SK-N-SH (cell line): ENCODE measurements at regions not wholly inside any gene's neighbourhood (a gene's known extent, or its start where the extent isn't known, plus 50 kb on each side); places are given as distances from the start of the nearest gene placed in this dataset.

Experiments
- CTCF ChIA-PET: fragments of 300-600, 350-600 bp; formaldehyde crosslinking; extraction: SDS; loops from one replicate; lab custom pipeline; 2021; lab: Yijun Ruan, JAX
- POLR2A ChIA-PET: fragments of 350-600 bp; sonication (Branson Sonifier 250); formaldehyde crosslinking; extraction: SDS; loops from one replicate; lab custom pipeline; 2020; ENCODE audit warnings: antibody characterized with exemption, inconsistent platforms; lab: Yijun Ruan, JAX
- DNase-seq: peaks from one replicate; pipeline ENCODE4 v3.0.0; 2012
- H2AFZ ChIP-seq: fragments of 200-600 bp; sonication (generic); 2 replicates; pipeline ENCODE4 v1.8.1; 2016; ENCODE audit warnings: antibody characterized with exemption, mild to moderate bottlenecking, low read depth
- H3F3A ChIP-seq: fragments of 200-600 bp; sonication (generic); replicated peaks from 2 replicates; pipeline ENCODE3; 2016; ENCODE audit warnings: antibody characterized with exemption, mild to moderate bottlenecking; ENCODE audit not compliant: insufficient read depth
- H3K27ac ChIP-seq, 2 experiments: fragments of 200-500 bp in 1 of 2; fragments of 200-600 bp in 1 of 2; sonication (Bioruptor generic) in 1 of 2; sonication (generic), shearing (Covaris generic) in 1 of 2; 2 replicates each; pipeline versions ENCODE4 v1.5.1 to v1.6.1; 2014 to 2016; ENCODE audit warnings: low read depth in 2 of 2, inconsistent platforms in 1 of 2, low read length in 1 of 2, mild to moderate bottlenecking in 1 of 2, mixed read lengths in 1 of 2
- H3K27me3 ChIP-seq: fragments of 200-600 bp; sonication (generic), shearing (Covaris generic); 2 replicates; pipeline ENCODE4 v1.6.1; 2016; ENCODE audit warnings: mixed run types; ENCODE audit not compliant: insufficient read depth
- H3K36me3 ChIP-seq, 2 experiments: fragments of 200-500 bp in 1 of 2; fragments of 200-600 bp in 1 of 2; sonication (Bioruptor generic) in 1 of 2; sonication (generic) in 1 of 2; replicated peaks in 1 of 2; 2 replicates each; pipeline versions ENCODE3 to v1.5.1; 2014 to 2016; ENCODE audit warnings: low read length in 1 of 2, mild to moderate bottlenecking in 1 of 2; ENCODE audit not compliant: insufficient read depth in 2 of 2, control insufficient read depth in 1 of 2
- H3K4me1 ChIP-seq, 2 experiments: fragments of 200-500 bp in 1 of 2; fragments of 200-600 bp in 1 of 2; sonication (Bioruptor generic) in 1 of 2; sonication (generic), shearing (Covaris generic) in 1 of 2; 2 replicates each; pipeline versions ENCODE4 v1.5.1 to v1.6.1; 2014 to 2016; ENCODE audit warnings: low read depth in 1 of 2, low read length in 1 of 2, mixed run types in 1 of 2; ENCODE audit not compliant: insufficient read depth in 2 of 2, control insufficient read depth in 1 of 2
- H3K4me2 ChIP-seq: fragments of 200-600 bp; sonication (generic), shearing (Covaris generic); 2 replicates; pipeline ENCODE4 v1.6.1; 2017; ENCODE audit warnings: mixed run types
- H3K4me3 ChIP-seq, 2 experiments: fragments of 200-500 bp in 1 of 2; fragments of 200-600 bp in 1 of 2; sonication (Bioruptor generic) in 1 of 2; sonication (generic), shearing (Covaris generic) in 1 of 2; 2 replicates each; pipeline versions ENCODE4 v1.5.1 to v1.8.1; 2014 to 2016; ENCODE audit warnings: low read depth in 2 of 2, inconsistent platforms in 1 of 2, low read length in 1 of 2, mild to moderate bottlenecking in 1 of 2, mixed read lengths in 1 of 2, moderate library complexity in 1 of 2
- H3K79me2 ChIP-seq: fragments of 200-600 bp; sonication (generic); 2 replicates; pipeline ENCODE4 v1.8.1; 2017; ENCODE audit warnings: mild to moderate bottlenecking; ENCODE audit not compliant: insufficient read depth
- H3K9ac ChIP-seq: fragments of 200-600 bp; sonication (generic); 2 replicates; pipeline ENCODE4 v1.6.1; 2017; ENCODE audit warnings: mixed run types
- H3K9me2 ChIP-seq: fragments of 200-600 bp; sonication (generic); 2 replicates; pipeline ENCODE4 v1.6.1; 2017; ENCODE audit warnings: mixed run types
- H3K9me3 ChIP-seq: fragments of 200-600 bp; sonication (generic); 2 replicates; pipeline ENCODE4 v1.6.1; 2017; ENCODE audit warnings: mixed run types, mild to moderate bottlenecking, moderate library complexity
- H4K20me1 ChIP-seq: fragments of 200-600 bp; sonication (generic); 2 replicates; pipeline ENCODE4 v1.6.1; 2017; ENCODE audit warnings: mild to moderate bottlenecking, mixed run types; ENCODE audit not compliant: insufficient read depth
- CHD2 ChIP-seq: fragments of 150-350 bp; IDR thresholded peaks from 2 replicates; pipeline ENCODE4 v1.6.1; 2018; ENCODE audit warnings: low read length; ENCODE audit not compliant: partially characterized antibody
- ELF1 ChIP-seq: IDR thresholded peaks from 2 replicates; pipeline ENCODE4 v1.4.0; 2012
- EP300 ChIP-seq, 2 experiments: IDR thresholded peaks; 2 replicates each; pipeline versions ENCODE4 v1.4.0 to v1.6.1; 2012; ENCODE audit warnings: borderline replicate concordance in 1 of 2, low read depth in 1 of 2, low read length in 1 of 2
- GABPA ChIP-seq: IDR thresholded peaks from 2 replicates; pipeline ENCODE4 v1.4.0; 2012; ENCODE audit warnings: low read depth, mild to moderate bottlenecking
- GATA2 ChIP-seq: sonication (generic); formaldehyde crosslinking; IDR thresholded peaks from 2 replicates; pipeline ENCODE4 v1.5.0; 2020; ENCODE audit warnings: mild to moderate bottlenecking, missing genetic modification reagents
- JUND ChIP-seq: IDR thresholded peaks from 2 replicates; pipeline ENCODE4 v1.4.0; 2012
- MXI1 ChIP-seq: IDR thresholded peaks from 2 replicates; pipeline ENCODE4 v1.6.1; 2012; ENCODE audit warnings: mild to moderate bottlenecking, low read depth, low read length, improper control_type of control experiment
- PBX3 ChIP-seq: IDR thresholded peaks from 2 replicates; pipeline ENCODE4; 2012
- POLR2AphosphoS5 ChIP-seq: IDR thresholded peaks from 2 replicates; pipeline ENCODE4 v1.6.1; 2012; ENCODE audit warnings: low read depth, low read length
- REST ChIP-seq: IDR thresholded peaks from 2 replicates; pipeline ENCODE4 v1.6.1; 2012; ENCODE audit warnings: mild to moderate bottlenecking, low read depth, low read length, moderate library complexity
- RFX5 ChIP-seq: IDR thresholded peaks from 2 replicates; pipeline ENCODE4 v1.6.1; 2012; ENCODE audit warnings: mild to moderate bottlenecking, improper control_type of control experiment, low read length
- RXRA ChIP-seq: IDR thresholded peaks from 2 replicates; pipeline ENCODE4 v1.4.0; 2012; ENCODE audit warnings: low read depth, mild to moderate bottlenecking, borderline replicate concordance
- SIN3A ChIP-seq: IDR thresholded peaks from 2 replicates; pipeline ENCODE4 v1.6.1; 2012; ENCODE audit warnings: low read depth, mild to moderate bottlenecking, low read length, moderate library complexity, borderline replicate concordance
- SMC3 ChIP-seq: IDR thresholded peaks from 2 replicates; pipeline ENCODE4 v1.6.1; 2012; ENCODE audit warnings: low read depth, low read length, improper control_type of control experiment
- TCF12 ChIP-seq: IDR thresholded peaks from 2 replicates; pipeline ENCODE4 v1.4.0; 2012
- USF2 ChIP-seq: fragments of 150-350 bp; IDR thresholded peaks from 2 replicates; pipeline ENCODE4 v1.6.1; 2017; ENCODE audit warnings: antibody characterized with exemption, low read length, low read depth, borderline replicate concordance
- YY1 ChIP-seq: IDR thresholded peaks from 2 replicates; pipeline ENCODE4 v1.4.0; 2012; ENCODE audit warnings: low read depth, mild to moderate bottlenecking
- WGBS: methylation state at CpG from one replicate; pipeline ENCODE4 v1.1.6; 2017; ENCODE audit warnings: low lambda C conversion rate; 5-methylcytosine and 5-hydroxymethylcytosine counted together
- TF ChIP-seq, protein P1 (sequence below): fragments of 150-350 bp; IDR thresholded peaks from 2 replicates; pipeline ENCODE4 v1.6.1; 2016; ENCODE audit warnings: mild to moderate bottlenecking, low read depth, low read length
- TF ChIP-seq, protein P2 (sequence below): IDR thresholded peaks from 2 replicates; pipeline ENCODE4 v1.4.0; 2012; ENCODE audit warnings: low read depth, borderline replicate concordance

GRCh38 chr18:77559274-77559910, 309.7 kb downstream of the GALR1 start (continued):
- TF ChIP-seq, protein P1, sequence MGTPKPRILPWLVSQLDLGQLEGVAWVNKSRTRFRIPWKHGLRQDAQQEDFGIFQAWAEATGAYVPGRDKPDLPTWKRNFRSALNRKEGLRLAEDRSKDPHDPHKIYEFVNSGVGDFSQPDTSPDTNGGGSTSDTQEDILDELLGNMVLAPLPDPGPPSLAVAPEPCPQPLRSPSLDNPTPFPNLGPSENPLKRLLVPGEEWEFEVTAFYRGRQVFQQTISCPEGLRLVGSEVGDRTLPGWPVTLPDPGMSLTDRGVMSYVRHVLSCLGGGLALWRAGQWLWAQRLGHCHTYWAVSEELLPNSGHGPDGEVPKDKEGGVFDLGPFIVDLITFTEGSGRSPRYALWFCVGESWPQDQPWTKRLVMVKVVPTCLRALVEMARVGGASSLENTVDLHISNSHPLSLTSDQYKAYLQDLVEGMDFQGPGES: no peak

GRCh38 chr18:77560341-77560992, 310.8 kb downstream of the GALR1 start:
- no peak for DNase-seq

More at GRCh38 chr18:77560341-77560992, 310.8 kb downstream of the GALR1 start:
- H3K27me3 ChIP-seq: no peaks in the 10 kb centered on the region
- ChIA-PET POLR2A (no interaction called here), CTCF (no interaction called here)
- H3K4me1 ChIP-seq: no peaks in the 10 kb centered on the region
- H3F3A ChIP-seq: no peaks in the 10 kb centered on the region
- H2AFZ ChIP-seq: no peak overlapping the region
- H3K27ac ChIP-seq: no peak overlapping the region
- H3K9ac ChIP-seq: no peak overlapping the region
- H4K20me1 ChIP-seq: no peaks in the 10 kb centered on the region
- no peak overlapping the region for H3K4me2 ChIP-seq
- no peak for TF ChIP-seq GABPA
- no peak for TF ChIP-seq CHD2
- TF ChIP-seq SMC3: no peak
- TF ChIP-seq ELF1: no peak
- no peak for TF ChIP-seq USF2
- no peak for TF ChIP-seq JUND
- no peak for TF ChIP-seq TCF12
- TF ChIP-seq SIN3A: no peak
- no peak for TF ChIP-seq YY1
- TF ChIP-seq POLR2AphosphoS5: no peak
- no peak for TF ChIP-seq MXI1
- no peak for TF ChIP-seq GATA2
- TF ChIP-seq REST: no peak
- no peak for TF ChIP-seq PBX3
- no peak for TF ChIP-seq RXRA
- no peak for TF ChIP-seq RFX5
- TF ChIP-seq, protein P2, sequence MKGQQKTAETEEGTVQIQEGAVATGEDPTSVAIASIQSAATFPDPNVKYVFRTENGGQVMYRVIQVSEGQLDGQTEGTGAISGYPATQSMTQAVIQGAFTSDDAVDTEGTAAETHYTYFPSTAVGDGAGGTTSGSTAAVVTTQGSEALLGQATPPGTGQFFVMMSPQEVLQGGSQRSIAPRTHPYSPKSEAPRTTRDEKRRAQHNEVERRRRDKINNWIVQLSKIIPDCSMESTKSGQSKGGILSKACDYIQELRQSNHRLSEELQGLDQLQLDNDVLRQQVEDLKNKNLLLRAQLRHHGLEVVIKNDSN: no peak
- TF ChIP-seq EP300 (IDR thresholded peaks at IDR 0.05; ENCODE audit: borderline replicate concordance in 1 of 2, low read depth in 1 of 2, low read length in 1 of 2): no peak
- no peaks in the 10 kb centered on the region for H3K79me2 ChIP-seq
- no peaks in the 10 kb centered on the region for H3K9me2 ChIP-seq
- 20% methylated on average over 3 of the region's 3 CpGs for WGBS
- no peak overlapping the region for H3K4me3 ChIP-seq
- no peaks in the 10 kb centered on the region for H3K36me3 ChIP-seq
- no peaks in the 10 kb centered on the region for H3K9me3 ChIP-seq
